ENCODE measurements at regions not wholly inside any gene's neighbourhood (a gene's known extent, or its start where the extent isn't known, plus 50 kb on each side); places are given as distances from the start of the nearest gene placed in this dataset.

DNA sequence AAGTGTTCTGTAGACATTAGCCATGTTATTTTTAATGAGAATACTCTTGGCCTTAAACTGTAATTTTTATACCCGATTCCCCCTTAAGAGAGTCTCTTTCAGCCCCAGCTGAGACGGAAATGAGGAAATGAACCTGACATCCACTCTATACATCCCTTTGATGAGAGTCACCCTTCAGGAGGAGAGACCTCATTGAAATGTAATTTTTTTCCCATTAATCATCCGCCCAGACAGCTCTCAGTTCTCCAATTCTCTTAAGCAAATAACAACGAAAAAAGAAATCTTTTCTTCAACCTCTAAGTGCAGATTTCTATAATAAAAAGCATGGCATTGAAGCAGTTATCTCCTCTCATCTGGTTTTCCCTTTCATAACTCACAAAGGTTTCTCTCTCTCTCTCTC is 243.8 kb upstream of the PMEPA1 start:
- 28 to 38% methylated on average over 4 of the region's 4 CpGs for WGBS, 2 donors
- DNase-seq, result no peak
- TF ChIP-seq, protein P1, sequence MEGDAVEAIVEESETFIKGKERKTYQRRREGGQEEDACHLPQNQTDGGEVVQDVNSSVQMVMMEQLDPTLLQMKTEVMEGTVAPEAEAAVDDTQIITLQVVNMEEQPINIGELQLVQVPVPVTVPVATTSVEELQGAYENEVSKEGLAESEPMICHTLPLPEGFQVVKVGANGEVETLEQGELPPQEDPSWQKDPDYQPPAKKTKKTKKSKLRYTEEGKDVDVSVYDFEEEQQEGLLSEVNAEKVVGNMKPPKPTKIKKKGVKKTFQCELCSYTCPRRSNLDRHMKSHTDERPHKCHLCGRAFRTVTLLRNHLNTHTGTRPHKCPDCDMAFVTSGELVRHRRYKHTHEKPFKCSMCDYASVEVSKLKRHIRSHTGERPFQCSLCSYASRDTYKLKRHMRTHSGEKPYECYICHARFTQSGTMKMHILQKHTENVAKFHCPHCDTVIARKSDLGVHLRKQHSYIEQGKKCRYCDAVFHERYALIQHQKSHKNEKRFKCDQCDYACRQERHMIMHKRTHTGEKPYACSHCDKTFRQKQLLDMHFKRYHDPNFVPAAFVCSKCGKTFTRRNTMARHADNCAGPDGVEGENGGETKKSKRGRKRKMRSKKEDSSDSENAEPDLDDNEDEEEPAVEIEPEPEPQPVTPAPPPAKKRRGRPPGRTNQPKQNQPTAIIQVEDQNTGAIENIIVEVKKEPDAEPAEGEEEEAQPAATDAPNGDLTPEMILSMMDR (IDR thresholded peaks at IDR 0.05; ENCODE audit: control extremely low read depth, extremely low read depth), result no peak

DNA sequence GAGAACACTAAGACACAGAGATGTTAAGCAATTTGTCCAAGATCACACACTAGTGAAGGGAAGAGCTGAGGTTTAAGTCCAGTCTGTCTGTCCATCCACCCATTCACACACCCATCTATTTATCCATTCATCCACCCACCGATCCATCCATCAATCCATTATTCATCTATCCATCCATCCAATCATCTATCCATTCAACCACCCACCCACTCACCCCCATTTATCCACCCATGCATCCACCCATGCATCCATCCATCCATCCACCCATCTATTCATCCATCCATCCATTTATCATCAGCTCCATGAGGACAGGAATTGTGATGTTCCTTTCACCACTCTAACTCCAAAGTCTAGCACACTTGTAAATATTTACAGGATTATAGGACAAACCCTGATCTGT is 242.3 kb upstream of the PMEPA1 start:
- TF ChIP-seq, protein P1 (IDR thresholded peaks at IDR 0.05; ENCODE audit: control extremely low read depth, extremely low read depth), result no peak
- WGBS, 2 donors, result 94 to 97% methylated on average over 1 of the region's 1 CpG
- Histone ChIP-seq H3K4me1 (ENCODE audit: control insufficient read depth in 5 of 5, insufficient read depth in 5 of 5, low read length in 5 of 5) (peaks cover 0 to 18% (median 0%) of the 10 kb centered on the region in 5 donors), H3K36me3 (ENCODE audit: control insufficient read depth in 4 of 4, insufficient read depth in 4 of 4, low read length in 4 of 4) (no peaks in the 10 kb centered on the region), H3K9me3 (ENCODE audit: control insufficient read depth in 4 of 4, insufficient read depth in 3 of 4, low read length in 3 of 4) (peaks cover 0 to 3% (median 0%) of the 10 kb centered on the region in 4 donors), H3K9ac (ENCODE audit: insufficient read depth in 1 of 2, low read length in 2 of 2) (no peak overlapping the region), H3K27ac (ENCODE audit: low read depth in 1 of 2, low read length in 1 of 2) (no peak overlapping the region), H3K27me3 (ENCODE audit: control insufficient read depth in 3 of 3, insufficient read depth in 3 of 3, low read length in 2 of 3) (no peaks in the 10 kb centered on the region), H3K4me3 (no peak overlapping the region)
- no peak for DNase-seq
- ATAC-seq (ENCODE audit: insufficient read depth, low FRiP score), result no peak

More for the DNA sequence above, 243.8 kb upstream of the PMEPA1 start:
- peaks cover 0 to 4% (median 0%) of the 10 kb centered on the region in 5 donors for H3K4me1 ChIP-seq (ENCODE audit: control insufficient read depth in 5 of 5, insufficient read depth in 5 of 5, low read length in 5 of 5)
- no peaks in the 10 kb centered on the region for H3K27me3 ChIP-seq (ENCODE audit: control insufficient read depth in 3 of 3, insufficient read depth in 3 of 3, low read length in 2 of 3)
- no peak overlapping the region for H3K9ac ChIP-seq (ENCODE audit: insufficient read depth in 1 of 2, low read length in 2 of 2)
- H3K27ac ChIP-seq (ENCODE audit: low read depth in 1 of 2, low read length in 1 of 2), result no peak overlapping the region
- no peak for ATAC-seq (ENCODE audit: insufficient read depth, low FRiP score)
- H3K36me3 ChIP-seq (ENCODE audit: control insufficient read depth in 4 of 4, insufficient read depth in 4 of 4, low read length in 4 of 4), result no peaks in the 10 kb centered on the region
- no peak overlapping the region for H3K4me3 ChIP-seq
- H3K9me3 ChIP-seq (ENCODE audit: control insufficient read depth in 4 of 4, insufficient read depth in 3 of 4, low read length in 3 of 4), result peaks cover 0 to 3% (median 0%) of the 10 kb centered on the region in 4 donors

DNA sequence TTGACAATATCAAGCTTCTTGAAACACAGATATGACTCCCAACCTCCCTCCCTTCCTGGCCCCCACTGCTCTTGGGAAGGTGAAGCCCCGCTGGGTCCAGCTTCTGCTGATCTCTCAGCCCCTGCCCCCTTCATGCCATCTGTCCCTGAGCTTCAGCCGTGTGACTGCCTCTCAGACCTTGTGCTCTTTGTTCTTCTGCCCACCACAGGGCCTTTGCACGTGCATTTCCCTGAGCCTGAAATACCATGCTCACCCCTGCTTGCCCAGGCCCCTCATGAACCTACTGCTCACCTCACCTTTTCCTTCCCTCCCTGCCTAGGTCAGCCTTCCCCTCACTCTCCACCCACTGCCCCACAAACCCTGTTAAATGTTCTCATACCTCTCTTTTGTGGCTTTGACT is 241.7 kb upstream of the PMEPA1 start:
- H3K4me3 ChIP-seq, result no peak overlapping the region

More for the DNA sequence above, 241.7 kb upstream of the PMEPA1 start:
- Histone ChIP-seq H3K9ac (ENCODE audit: insufficient read depth in 1 of 2, low read length in 2 of 2) (no peak overlapping the region), H3K36me3 (ENCODE audit: control insufficient read depth in 4 of 4, insufficient read depth in 4 of 4, low read length in 4 of 4) (no peaks in the 10 kb centered on the region), H3K27me3 (ENCODE audit: control insufficient read depth in 3 of 3, insufficient read depth in 3 of 3, low read length in 2 of 3) (no peaks in the 10 kb centered on the region), H3K9me3 (ENCODE audit: control insufficient read depth in 4 of 4, insufficient read depth in 3 of 4, low read length in 3 of 4) (peaks cover 0 to 3% (median 0%) of the 10 kb centered on the region in 4 donors), H3K27ac (ENCODE audit: low read depth in 1 of 2, low read length in 1 of 2) (no peak overlapping the region), H3K4me1 (ENCODE audit: control insufficient read depth in 5 of 5, insufficient read depth in 5 of 5, low read length in 5 of 5) (peaks cover 0 to 18% (median 0%) of the 10 kb centered on the region in 5 donors)
- 92 to 95% methylated on average over 3 of the region's 3 CpGs for WGBS, 2 donors
- ATAC-seq (ENCODE audit: insufficient read depth, low FRiP score) (no peak), DNase-seq (no peak)
- TF ChIP-seq, protein P1 (IDR thresholded peaks at IDR 0.05; ENCODE audit: control extremely low read depth, extremely low read depth), result no peak

Measured in lung (tissue), 11 donors.